CD4-positive, alpha-beta T cell treated with Interleukin-1 beta for 1 hour (primary cell): ENCODE measurements at regions not wholly inside any gene's neighbourhood (a gene's known extent, or its start where the extent isn't known, plus 50 kb on each side); places are given as distances from the start of the nearest gene placed in this dataset.

Experiments
- DNase-seq, 2 donors: peaks; one replicate each; pipeline ENCODE4 v3.0.0-alpha.2; 2020 to 2022

DNA sequence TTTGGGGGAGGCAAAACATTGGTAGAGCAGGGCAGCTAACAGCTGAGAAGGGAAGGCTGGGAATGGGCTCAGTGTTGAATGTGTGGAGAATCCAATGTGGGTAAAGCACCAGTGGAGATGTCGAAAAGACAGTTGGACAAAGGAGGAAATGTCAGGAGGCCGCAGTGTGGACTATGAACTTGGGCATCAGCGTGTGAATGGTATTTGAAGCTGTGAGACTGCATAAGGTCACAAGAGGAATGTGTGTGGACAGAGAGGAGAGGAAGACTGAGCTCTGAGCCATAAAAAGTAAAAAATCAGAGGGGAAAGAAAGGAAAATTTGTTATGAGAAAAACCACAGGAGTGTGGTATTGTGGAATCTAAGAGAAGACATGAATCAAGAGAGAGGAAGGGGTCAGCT, 99.4 kb upstream of the ADAMTS16 start:
- DNase-seq = no peak

GRCh38 chr5:5042806-5043205, 97.3 kb upstream of the ADAMTS16 start:
- no peak for DNase-seq

GRCh38 chr5:5043346-5043745, 96.8 kb upstream of the ADAMTS16 start:
- DNase-seq = no peak

GRCh38 chr5:5044247-5044840, 95.8 kb upstream of the ADAMTS16 start:
- no peak for DNase-seq

- no peak for DNase-seq
These were observed 93.2 kb upstream of the ADAMTS16 start for GRCh38 chr5:5046680-5047502.

- DNase-seq = no peak
These were observed 89.3 kb upstream of the ADAMTS16 start for GRCh38 chr5:5050801-5051200.

DNA sequence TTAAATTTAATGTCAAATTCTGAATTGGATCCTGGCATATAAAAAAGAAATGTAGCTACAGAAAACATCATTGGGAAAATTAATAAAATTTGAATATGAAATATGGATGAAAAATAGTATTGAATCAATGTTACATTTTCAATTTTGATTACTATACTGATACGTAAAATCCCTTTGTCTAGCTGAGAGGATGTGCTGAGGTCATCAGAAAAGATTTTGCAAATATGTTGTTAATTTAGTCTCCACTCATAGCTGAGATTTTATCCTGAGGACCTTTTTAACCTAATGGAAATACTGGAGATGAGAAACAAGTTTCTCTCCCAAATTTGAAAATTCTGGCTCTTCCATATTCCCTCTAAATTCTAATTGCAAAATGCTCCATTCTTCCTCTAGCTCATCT, 84.4 kb upstream of the ADAMTS16 start:
- DNase-seq = no peak

- DNase-seq = no peak
These were observed 78.3 kb upstream of the ADAMTS16 start for GRCh38 chr5:5061836-5062235.

GRCh38 chr5:5062525-5063302, 77.4 kb upstream of the ADAMTS16 start:
- no peak for DNase-seq

GRCh38 chr5:5063533-5063953, 76.6 kb upstream of the ADAMTS16 start:
- no peak for DNase-seq

DNA sequence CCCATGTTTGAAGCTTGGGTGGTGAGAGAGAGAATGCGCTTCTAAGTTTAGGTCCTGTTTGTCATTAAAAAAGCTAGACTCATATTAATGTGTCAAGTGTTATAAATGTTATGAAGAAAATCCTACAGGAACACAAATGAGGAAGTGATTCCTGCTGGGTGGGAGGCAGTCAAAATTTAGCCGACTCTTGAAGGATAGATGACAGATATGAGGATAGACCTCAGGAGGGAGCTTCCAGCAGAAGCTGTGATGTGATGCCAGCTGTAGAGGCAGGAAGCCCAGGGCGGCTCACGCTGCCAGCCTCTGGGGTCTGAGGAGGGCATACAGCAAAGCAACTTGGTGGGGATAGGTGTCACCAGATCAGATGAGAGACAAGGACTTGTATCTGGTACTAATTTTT, 74.7 kb upstream of the ADAMTS16 start:
- DNase-seq = no peak

- no peak for DNase-seq
These were observed 73.6 kb upstream of the ADAMTS16 start for GRCh38 chr5:5066276-5067186.

DNA sequence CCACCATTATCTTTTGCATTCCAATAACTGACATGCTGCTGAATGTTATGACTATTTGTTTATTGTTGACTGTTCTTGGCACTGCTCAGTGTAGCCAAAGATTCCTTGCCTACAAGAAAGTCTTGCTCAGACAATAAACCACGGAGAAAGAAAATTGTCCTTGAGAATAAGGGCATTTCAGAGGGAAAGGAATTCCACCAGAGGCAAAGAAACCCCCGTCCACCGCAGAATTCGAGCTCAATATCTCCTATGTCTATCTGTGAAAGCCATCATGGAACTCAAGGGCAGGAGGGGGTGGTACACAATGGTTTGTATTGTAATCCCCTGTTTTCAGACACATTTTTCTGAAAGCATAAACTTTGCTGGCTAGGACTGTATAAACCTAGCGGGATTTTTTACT, 70.3 kb upstream of the ADAMTS16 start:
- no peak for DNase-seq

DNA sequence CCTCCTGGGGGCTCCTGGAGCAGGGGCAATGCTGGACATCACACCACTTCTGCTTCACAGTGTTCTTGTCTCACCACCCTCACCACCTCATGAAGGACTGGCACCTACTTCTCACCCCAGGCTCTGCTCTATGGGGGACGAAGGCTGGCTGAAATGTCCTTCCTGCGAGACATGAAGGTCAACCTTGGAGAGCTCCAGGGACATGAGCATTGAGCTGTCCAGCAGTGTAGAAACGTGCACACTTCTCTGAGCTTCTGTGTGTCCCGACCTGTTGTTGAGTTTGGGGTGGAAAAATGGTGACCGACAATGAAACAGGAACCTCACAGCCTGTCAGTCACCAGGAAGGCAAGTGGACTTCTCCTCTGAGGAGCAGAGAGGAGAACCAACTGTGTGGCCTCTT, 68.6 kb upstream of the ADAMTS16 start:
- DNase-seq = no peak

GRCh38 chr5:5077236-5077635, 62.9 kb upstream of the ADAMTS16 start:
- DNase-seq = no peak

GRCh38 chr5:5078009-5078897, 61.9 kb upstream of the ADAMTS16 start:
- DNase-seq = no peak

DNA sequence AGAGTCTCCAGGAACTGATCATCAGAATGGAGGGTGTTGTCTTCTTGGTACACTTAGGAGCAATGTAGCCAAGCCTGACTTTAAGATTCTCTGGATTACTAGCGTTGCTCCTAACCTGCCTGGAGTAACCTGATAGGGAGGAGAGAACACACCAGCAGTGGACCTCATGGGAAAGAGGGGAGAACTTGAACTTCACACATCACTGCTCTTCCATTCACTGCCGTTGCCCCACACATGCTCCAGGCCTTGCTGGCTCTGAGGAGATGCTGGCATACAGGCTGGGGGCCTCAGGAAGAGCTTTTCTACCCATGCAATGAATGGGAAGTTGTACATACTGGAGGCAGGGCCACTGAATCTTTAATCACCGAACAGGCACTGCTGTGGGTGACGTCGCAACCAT, 60.3 kb upstream of the ADAMTS16 start:
- DNase-seq = no peak

DNA sequence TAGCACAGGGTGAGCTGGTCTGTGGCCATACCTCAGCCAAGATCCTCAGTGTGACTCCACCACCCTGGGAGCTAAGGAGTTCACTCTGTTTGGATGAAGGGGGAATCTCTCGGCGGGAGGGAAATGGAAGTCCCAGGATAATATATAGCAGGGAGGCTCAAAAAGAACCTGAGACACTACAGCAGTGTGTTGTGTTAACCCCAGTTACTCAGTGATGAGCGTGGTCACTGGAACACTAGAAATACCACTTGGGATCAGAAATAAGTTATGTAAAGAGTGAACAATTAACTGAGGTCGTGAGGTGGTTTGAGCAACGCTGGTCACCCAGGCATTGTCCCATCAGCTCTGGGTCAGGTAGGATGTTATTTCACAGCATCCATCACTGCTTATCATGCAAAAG, 59.3 kb upstream of the ADAMTS16 start:
- DNase-seq = no peak

DNA sequence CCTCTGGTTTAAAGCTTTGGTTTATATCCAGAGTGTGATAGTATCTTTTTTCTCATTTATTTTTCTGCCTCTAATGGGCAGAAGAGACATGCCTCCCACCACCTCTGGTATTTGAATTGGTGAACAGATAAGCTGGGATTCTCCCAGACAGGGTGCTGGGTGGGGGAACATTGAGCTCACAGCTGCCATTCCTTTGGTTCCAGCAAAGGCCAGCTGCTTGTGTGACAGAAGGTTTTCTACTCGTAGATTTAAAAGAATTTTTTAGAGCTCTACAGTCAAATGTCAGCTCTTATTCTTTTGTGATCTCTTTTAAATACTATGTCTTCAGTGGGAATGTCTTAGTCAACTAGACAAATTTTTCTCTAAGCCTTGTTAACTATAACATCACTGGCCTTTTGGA, 54.7 kb upstream of the ADAMTS16 start:
- no peak for DNase-seq

- no peak for DNase-seq
These were observed 50.1 kb upstream of the ADAMTS16 start for GRCh38 chr5:5089895-5090649.
